Motor neuron (in vitro differentiated cells): ENCODE measurements at regions not wholly inside any gene's neighbourhood (a gene's known extent, or its start where the extent isn't known, plus 50 kb on each side); places are given as distances from the start of the nearest gene placed in this dataset.
A peak's percentile ranks its signal among the peaks of the same experiment; 100 is the strongest.

Experiments
- ATAC-seq, 8 experiments: fragments of 200-7000 bp; cut with Tn5 transposase; replicated peaks in 6 of 8; 2 replicates each; pipeline ENCODE4 v1.8.0; 2021; ENCODE audit warnings: mild to moderate bottlenecking in 8 of 8, moderate library complexity in 8 of 8
- H3K27ac ChIP-seq, 2 donors: fragments of 250-450 bp; sonication (Bioruptor Pico); 2 replicates each; pipeline ENCODE4 v1.9.0; 2021; ENCODE audit warnings: antibody characterized with exemption in 2 of 2, mild to moderate bottlenecking in 2 of 2, moderate library complexity in 1 of 2
- H3K4me1 ChIP-seq, 2 donors: fragments of 250-450 bp; sonication (Bioruptor Pico); replicated peaks in 1 of 2; 2 replicates each; pipeline ENCODE4 v1.6.1; 2021; ENCODE audit warnings: antibody characterized with exemption in 2 of 2, mild to moderate bottlenecking in 2 of 2, moderate library complexity in 1 of 2
- H3K4me3 ChIP-seq, 5 donors: fragments of 250-450 bp; sonication (Bioruptor Pico); 2 replicates each; pipeline ENCODE4 v1.9.0; 2021; ENCODE audit warnings: antibody characterized with exemption in 5 of 5, mild to moderate bottlenecking in 5 of 5, moderate library complexity in 4 of 5
- WGBS, 10 experiments: fragments of 450-650 bp; shearing (Covaris generic); methylation state at CpG; one replicate each; pipeline ENCODE4 v1.0.0; 2022; 5-methylcytosine and 5-hydroxymethylcytosine counted together
- in situ Hi-C, 9 experiments: fragments of 400-800 bp; cut with MboI; loops; one replicate each; pipeline ENCODE4 v1.15.0; 2021; ENCODE audit warnings: low sequenced_read_pairs in 9 of 9, low pct_unique_long_range_greater_than_20kb in 2 of 9; ENCODE audit not compliant: unreplicated experiment in 9 of 9

DNA sequence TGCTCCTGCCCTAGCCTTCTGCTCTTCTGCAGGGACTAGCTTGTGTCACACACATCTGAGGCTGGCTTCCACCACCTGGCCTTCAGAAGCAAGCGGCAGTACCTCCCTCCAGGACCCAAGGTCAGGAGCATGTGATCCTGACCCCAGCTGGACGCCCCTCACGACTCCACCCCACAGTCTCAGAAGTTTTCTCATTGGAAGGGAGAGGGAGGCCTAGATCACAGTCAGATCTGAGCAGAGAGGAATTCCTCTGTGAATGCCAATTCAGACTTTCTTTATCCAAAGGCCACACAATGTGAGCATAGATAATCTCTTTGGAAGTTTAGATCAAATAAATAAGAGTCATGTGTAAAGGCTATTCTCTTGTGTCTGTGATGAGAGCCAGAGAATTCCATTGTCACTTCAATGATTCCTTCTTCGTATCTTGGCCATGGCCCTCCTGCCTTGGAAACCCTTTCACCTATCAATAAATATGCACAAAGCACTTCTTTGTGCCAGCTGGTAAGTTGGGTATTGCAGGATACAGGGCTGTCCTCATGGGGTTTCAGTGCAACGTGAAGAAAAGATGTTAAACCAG, 142.9 kb downstream of the SNX19 start:
- 60 to 100% (median 83%) methylated on average over 1 to 3 of the region's 5 CpGs; no CpG with 5 or more reads in 1 of the 10 experiments for WGBS, 10 experiments
- no peak for ATAC-seq
- Histone ChIP-seq H3K27ac (no peak overlapping the region), H3K4me3 (no peak overlapping the region), H3K4me1 (no peaks in the 10 kb centered on the region)
- in situ Hi-C loops, result no loop called here

DNA sequence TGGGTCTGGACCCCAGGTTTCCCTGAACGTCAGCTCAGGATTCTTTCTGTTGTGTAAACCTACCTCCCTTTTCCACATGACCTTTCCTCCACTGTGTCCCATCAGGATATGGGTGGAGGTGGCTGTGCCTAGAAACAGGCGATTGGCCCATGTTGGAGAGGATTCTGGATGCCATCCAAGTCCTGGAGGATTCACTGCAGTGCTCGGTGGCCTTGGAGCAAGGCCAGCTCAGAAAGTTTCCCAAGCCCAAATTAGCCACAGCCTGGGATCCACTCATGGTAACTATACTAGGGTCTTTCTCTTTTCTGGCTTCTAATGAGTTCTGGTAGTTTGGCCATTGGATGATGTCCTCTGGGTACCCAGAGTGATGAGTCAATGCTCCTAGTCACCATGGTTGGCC, 141.6 kb downstream of the SNX19 start:
- Histone ChIP-seq H3K27ac (no peak overlapping the region), H3K4me1 (no peaks in the 10 kb centered on the region), H3K4me3 (no peak overlapping the region)
- in situ Hi-C loops, result no loop called here
- 0 to 80% (median 70%) methylated on average over 1 to 3 of the region's 3 CpGs; no CpG with 5 or more reads in 3 of the 10 experiments for WGBS, 10 experiments
- ATAC-seq, result no peak

DNA sequence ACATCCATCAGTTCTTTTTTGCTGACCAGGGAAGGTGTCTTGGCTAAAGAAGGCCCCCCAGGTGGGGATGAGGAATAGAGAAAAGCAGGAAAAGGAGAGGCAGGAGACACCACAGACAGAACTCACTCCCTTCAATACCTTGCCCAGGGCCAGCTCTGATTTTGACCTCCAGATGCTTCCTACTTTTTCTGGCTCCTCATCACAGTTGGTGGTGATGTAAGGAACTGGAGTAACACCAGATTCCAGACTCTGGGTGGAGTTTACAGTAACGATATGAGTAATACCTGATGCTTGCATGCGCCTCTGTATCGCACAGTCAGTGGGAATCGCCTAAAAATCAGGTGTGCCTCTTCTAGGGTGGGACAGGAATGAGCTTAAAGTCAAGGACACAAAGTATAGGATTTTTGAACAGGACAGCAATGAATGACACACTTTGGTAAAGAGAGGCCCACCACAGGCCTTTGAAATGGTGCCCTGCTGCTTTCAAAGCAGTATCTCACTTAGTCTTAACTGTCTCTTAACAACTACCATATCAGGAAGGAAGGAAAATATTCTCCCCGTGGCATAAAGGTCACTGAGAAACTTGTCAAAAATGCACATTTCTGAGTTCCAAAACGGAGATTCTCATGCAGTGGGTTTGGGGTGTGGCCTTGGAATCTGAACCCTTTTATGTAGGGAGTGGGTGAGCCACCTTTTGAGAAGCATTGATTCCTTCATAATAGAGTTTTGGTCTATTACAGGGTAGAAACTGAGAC, 140.8 kb downstream of the SNX19 start:
- peak in 3 of 8 experiments; percentile 65 to 73 (median 69) for ATAC-seq
- in situ Hi-C loops, result no loop called here
- H3K27ac ChIP-seq, result no peak overlapping the region
- H3K4me3 ChIP-seq, result no peak overlapping the region
- 0 to 95% (median 73%) methylated on average over 1 to 5 of the region's 6 CpGs; no CpG with 5 or more reads in 1 of the 10 experiments for WGBS, 10 experiments
- H3K4me1 ChIP-seq, result no peaks in the 10 kb centered on the region

DNA sequence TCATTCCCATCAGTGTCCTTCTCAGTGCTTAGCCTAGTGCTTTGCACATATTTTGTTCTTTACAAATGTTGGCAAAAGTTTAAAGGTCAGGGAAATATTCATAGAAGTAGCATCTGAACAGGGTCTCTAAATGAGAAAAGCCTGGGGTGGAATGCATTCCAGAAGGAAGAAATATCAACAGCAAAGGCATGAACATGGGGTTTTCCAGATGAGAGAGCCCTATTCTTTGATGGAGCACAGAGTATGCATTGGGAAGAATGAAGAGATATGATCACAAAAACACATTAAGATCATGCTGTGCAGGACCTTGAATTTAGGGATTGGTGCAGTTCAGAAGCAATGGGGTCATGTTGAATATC, 140.2 kb downstream of the SNX19 start:
- in situ Hi-C loops, result no loop called here
- Histone ChIP-seq H3K4me1 (no peaks in the 10 kb centered on the region), H3K4me3 (no peak overlapping the region), H3K27ac (no peak overlapping the region)
- peak in 2 of 8 experiments; percentile 2 to 70 for ATAC-seq

DNA sequence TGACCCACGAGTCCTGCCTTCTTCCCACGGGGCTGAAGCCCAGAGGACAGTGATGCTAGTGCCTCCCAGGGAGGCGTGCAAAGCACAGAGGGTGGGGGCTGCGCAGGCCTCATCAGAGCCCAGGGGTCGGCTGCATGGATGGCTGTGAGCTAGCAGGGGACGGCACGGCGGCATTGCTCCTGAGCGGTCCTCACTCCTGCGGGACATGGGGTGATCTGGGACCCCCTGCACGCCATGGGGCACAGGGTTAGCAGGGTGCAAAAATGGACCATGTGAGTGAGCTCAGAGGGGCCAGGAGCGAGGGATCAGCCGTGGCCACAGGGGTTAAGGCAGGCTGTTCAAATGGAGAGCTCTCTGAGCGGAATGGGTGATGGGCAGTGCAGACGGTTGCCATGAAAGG, 138.3 kb downstream of the SNX19 start:
- in situ Hi-C loops, result no loop called here
- Histone ChIP-seq H3K4me3 (no peak overlapping the region), H3K4me1 (no peaks in the 10 kb centered on the region), H3K27ac (no peak overlapping the region)
- ATAC-seq, result no peak
- WGBS, 10 experiments, result 50 to 100% (median 87%) methylated on average over 2 to 5 of the region's 15 CpGs; no CpG with 5 or more reads in 5 of the 10 experiments

DNA sequence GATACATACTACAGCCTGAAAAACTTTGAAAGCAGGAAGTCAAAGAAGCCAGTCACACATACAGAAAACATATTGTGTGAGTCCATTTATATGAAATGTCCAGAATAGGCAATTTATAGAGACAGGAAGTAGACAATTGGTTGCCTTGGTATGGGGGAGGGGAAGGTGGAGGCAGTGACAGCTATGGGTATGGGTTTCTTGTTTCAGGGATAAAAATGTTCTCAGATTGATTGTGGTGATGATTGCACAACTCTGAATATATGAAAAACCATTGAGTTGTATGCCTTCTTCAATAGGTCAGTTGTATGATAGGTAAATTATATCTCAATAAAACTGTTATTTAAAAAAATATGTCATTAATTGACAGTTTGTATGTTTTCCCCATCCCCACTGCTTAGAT, 137.6 kb downstream of the SNX19 start:
- ATAC-seq, result no peak
- Histone ChIP-seq H3K4me3 (no peak overlapping the region), H3K4me1 (no peaks in the 10 kb centered on the region), H3K27ac (no peak overlapping the region)
- in situ Hi-C loops, result no loop called here

DNA sequence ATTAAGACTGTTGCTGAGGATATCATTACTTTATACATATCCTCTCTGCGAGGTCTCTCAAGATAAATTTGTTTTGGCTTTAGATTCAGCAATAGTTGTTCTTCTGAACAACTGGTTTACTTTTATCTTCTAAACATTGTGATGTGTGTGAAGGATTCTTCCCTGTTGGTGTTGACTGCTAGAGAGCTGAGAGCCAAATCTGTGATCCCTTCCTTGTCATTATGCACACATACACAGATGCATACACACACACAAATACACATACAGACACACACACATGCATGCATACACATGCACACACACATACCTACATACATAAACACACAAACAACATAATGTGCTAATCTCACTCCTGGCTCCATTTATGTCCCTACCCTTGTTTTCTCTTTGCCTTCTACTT, 137.0 kb downstream of the SNX19 start:
- Histone ChIP-seq H3K4me3 (no peak overlapping the region), H3K4me1 (no peaks in the 10 kb centered on the region), H3K27ac (no peak overlapping the region)
- no peak for ATAC-seq
- in situ Hi-C loops, result no loop called here
- 80 to 100% (median 90%) methylated on average over 1 of the region's 1 CpG; no CpG with 5 or more reads in 2 of the 10 experiments for WGBS, 10 experiments

DNA sequence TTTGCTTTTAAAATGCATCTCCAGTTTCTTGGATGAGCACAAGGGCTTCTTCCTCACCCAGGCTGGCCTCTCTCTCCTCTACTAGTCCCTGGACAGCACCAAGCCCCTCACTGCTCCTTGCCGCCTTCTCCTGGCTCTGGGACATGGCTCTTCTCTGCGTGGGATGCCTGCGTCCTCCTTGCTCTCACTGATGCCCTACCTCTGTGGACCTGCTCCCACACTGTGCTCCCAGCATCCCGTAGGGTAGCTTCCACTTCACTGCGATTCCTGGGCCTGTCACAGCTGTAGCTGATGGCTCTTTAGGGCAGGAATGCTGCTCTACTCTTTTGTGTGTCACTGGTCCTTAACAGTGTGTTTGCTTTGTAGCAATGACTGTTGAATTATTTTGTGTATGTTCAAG, 136.3 kb downstream of the SNX19 start:
- ATAC-seq, result no peak
- Histone ChIP-seq H3K4me3 (no peak overlapping the region), H3K27ac (no peak overlapping the region), H3K4me1 (peaks cover 0 to under 1% of the 10 kb centered on the region in 2 donors)
- 74 to 100% (median 89%) methylated on average over 1 to 5 of the region's 5 CpGs; no CpG with 5 or more reads in 2 of the 10 experiments for WGBS, 10 experiments
- in situ Hi-C loops, result no loop called here

DNA sequence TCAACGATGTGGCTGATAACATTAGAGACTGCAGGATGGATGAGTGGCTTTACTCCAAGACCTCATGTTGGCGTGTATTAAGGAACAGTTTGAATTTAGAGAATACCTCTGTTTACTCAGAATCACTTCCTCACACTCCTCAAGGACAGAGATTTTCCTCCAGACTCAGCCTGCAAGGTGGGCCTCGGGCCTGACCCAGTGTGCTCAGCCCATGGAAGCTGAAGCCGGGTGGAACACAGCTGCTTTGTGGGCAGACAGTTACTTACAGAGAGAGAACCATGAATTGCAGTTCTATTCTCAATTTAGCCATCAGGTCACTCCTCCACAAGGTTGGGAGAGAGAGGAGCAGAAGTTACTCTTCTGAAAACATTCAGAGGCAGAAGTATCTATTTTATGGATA, 135.8 kb downstream of the SNX19 start:
- no peak for ATAC-seq
- WGBS, 10 experiments, result 29 to 100% (median 78%) methylated on average over 1 to 4 of the region's 4 CpGs; no CpG with 5 or more reads in 3 of the 10 experiments
- H3K4me3 ChIP-seq, result no peak overlapping the region
- H3K27ac ChIP-seq, result no peak overlapping the region
- H3K4me1 ChIP-seq, result peaks cover under 1 to 6% of the 10 kb centered on the region in 2 donors
- in situ Hi-C loops, result no loop called here

DNA sequence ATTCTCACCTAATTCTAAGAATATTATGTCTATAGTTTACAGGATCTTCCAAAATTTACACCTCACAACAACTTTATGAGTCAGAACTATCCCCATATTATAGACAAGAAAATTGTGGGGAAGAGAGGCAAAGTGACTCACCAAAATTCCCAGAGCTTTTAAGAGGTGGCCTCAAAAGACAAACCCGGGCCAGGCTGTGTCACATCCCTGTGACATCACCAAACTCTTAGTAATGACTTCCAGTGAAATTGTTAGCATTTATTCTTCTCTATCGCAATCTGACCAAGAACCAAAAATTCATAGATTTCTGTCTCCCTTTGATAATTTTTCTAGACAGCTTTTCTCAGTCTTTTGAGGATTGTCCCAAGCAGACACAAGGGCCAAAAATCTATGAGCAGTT, 134.3 kb downstream of the SNX19 start:
- peak in 2 of 8 experiments; percentile 18 to 33 for ATAC-seq
- H3K4me1 ChIP-seq, result peaks cover 9 to 12% of the 10 kb centered on the region in 2 donors
- 0 to 100% (median 67%) methylated on average over 1 to 2 of the region's 2 CpGs; no CpG with 5 or more reads in 1 of the 10 experiments for WGBS, 10 experiments

DNA sequence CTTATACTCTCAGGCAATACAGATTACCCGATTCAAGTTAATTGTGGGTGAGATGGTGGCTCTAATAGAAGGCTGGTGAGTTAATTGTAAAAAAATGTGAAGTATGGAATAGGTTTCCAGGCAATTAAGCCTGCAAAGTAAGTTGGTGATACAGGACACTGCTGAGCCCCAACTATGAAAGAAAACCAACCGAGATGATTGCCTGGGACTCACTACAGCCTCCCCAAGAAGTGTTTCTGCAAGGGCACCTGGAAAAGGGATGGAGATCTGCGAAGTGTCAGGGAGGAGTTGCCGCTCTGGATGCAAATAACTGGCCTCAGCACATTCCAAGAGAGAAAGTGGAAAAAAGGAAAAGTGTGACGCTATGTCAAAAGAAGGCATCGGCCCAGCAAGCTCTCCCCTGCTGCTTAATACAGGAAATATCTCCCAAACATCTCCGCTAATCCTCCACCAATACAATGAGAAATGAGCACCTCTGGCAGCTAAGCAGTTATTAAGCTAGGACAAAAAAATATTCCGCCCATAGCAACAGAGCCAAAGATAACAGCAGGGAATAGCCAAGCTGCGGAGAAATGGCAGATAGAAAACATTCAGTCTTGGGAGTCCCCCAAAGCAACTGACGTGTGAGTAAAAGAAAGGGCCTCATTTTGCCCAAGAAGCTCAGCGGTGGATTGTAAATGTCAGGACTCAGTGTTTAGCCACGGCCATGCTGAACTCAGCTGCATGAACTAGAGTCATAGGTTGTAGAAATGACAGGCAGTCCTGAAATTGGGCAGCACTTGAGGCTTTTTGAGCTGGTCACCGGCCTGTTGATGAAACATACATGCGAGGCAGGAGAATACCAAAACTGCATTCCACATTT, 133.7 kb downstream of the SNX19 start:
- H3K4me3 ChIP-seq, result no peak overlapping the region
- ATAC-seq, result peak in 3 of 8 experiments; percentile 29 to 61 (median 41)
- no peak overlapping the region for H3K27ac ChIP-seq
- 3 to 84% (median 62%) methylated on average over 4 to 13 of the region's 14 CpGs; no CpG with 5 or more reads in 1 of the 10 experiments for WGBS, 10 experiments
- in situ Hi-C loops, result no loop called here
- peaks cover 9 to 12% of the 10 kb centered on the region in 2 donors for H3K4me1 ChIP-seq

More for the DNA sequence above, 134.3 kb downstream of the SNX19 start:
- in situ Hi-C loops, result no loop called here
- Histone ChIP-seq H3K4me3 (no peak overlapping the region), H3K27ac (no peak overlapping the region)

DNA sequence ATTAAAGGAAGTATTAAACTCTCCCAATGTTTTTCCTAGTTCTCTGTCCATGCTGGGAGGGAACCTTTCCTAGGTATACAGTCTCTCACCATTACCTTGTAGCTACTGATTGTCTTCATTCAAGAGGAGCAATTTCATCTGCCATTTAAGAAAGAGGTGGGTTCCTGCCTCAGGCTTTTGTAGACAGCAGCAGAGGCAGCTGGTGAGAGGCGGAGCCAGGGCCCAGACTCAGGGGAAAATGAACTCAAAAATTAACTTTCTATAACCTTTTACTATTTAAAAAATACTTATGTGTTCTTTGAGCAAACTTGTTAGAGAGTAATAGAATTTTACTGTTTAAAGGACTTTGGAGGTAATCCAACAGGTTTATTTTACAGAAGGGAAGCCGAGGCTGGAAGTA, 133.0 kb downstream of the SNX19 start:
- in situ Hi-C loops, result no loop called here
- no peak overlapping the region for H3K4me3 ChIP-seq
- peaks cover 9 to 12% of the 10 kb centered on the region in 2 donors for H3K4me1 ChIP-seq
- no peak overlapping the region for H3K27ac ChIP-seq
- WGBS, 10 experiments, result 67 to 100% (median 97%) methylated on average over 1 to 2 of the region's 2 CpGs; no CpG with 5 or more reads in 2 of the 10 experiments
- ATAC-seq, result no peak
